ENCODE measurements at regions not wholly inside any gene's neighbourhood (a gene's known extent, or its start where the extent isn't known, plus 50 kb on each side); places are given as distances from the start of the nearest gene placed in this dataset.

GRCh38 chr15:88403351-88403791 lies 63.8 kb downstream of the MRPL46 start:
- no peak for ATAC-seq
- DNase-seq (ENCODE audit: low spot score), result no peak
- intact Hi-C loops (cut with DNase I), result no loop called here

- DNase-seq (ENCODE audit: low spot score) (no peak), ATAC-seq (no peak)
- intact Hi-C loops (cut with DNase I), result no loop called here
Measured at GRCh38 chr15:88401996-88402656, 65.1 kb downstream of the MRPL46 start.

- ATAC-seq (no peak), DNase-seq (ENCODE audit: low spot score) (no peak)
- intact Hi-C loops (cut with DNase I), result no loop called here
Measured at GRCh38 chr15:88401251-88401995, 65.8 kb downstream of the MRPL46 start.

- no peak for DNase-seq (ENCODE audit: low spot score)
- no peak for ATAC-seq
- intact Hi-C loops (cut with DNase I), result no loop called here
Measured at GRCh38 chr15:88400591-88401250, 66.5 kb downstream of the MRPL46 start.

GRCh38 chr15:88400084-88400483 lies 67.1 kb downstream of the MRPL46 start:
- intact Hi-C loops (cut with DNase I), result no loop called here
- ATAC-seq (no peak), DNase-seq (ENCODE audit: low spot score) (no peak)

- intact Hi-C loops (cut with DNase I), result no loop called here
- no peak for DNase-seq (ENCODE audit: low spot score)
Measured at GRCh38 chr15:88399021-88399685, 68.0 kb downstream of the MRPL46 start.

GRCh38 chr15:88398011-88398410 lies 69.2 kb downstream of the MRPL46 start:
- DNase-seq (ENCODE audit: low spot score), result no peak
- intact Hi-C loops (cut with DNase I), result no loop called here
- ATAC-seq, result no peak

More at GRCh38 chr15:88399021-88399685, 68.0 kb downstream of the MRPL46 start:
- no peak for ATAC-seq

GRCh38 chr15:88397506-88397905 lies 69.7 kb downstream of the MRPL46 start:
- ATAC-seq, result no peak
- DNase-seq (ENCODE audit: low spot score), result no peak

GRCh38 chr15:88395872-88396781 lies 71.1 kb downstream of the MRPL46 start:
- DNase-seq (ENCODE audit: low spot score) (no peak), ATAC-seq (no peak)
- intact Hi-C loops (cut with DNase I), result no loop called here

More at GRCh38 chr15:88397506-88397905, 69.7 kb downstream of the MRPL46 start:
- intact Hi-C loops (cut with DNase I), result no loop called here

GRCh38 chr15:88395241-88395640 lies 71.9 kb downstream of the MRPL46 start:
- no peak for DNase-seq (ENCODE audit: low spot score)
- intact Hi-C loops (cut with DNase I), result no loop called here
- ATAC-seq, result no peak

GRCh38 chr15:88394553-88395145 lies 72.5 kb downstream of the MRPL46 start:
- intact Hi-C loops (cut with DNase I), result no loop called here
- DNase-seq (ENCODE audit: low spot score) (no peak), ATAC-seq (no peak)

- DNase-seq (ENCODE audit: low spot score) (no peak), ATAC-seq (no peak)
- intact Hi-C loops (cut with DNase I), result no loop called here
Measured at GRCh38 chr15:88393719-88394519, 73.3 kb downstream of the MRPL46 start.

- ATAC-seq (no peak), DNase-seq (ENCODE audit: low spot score) (no peak)
- intact Hi-C loops (cut with DNase I), result no loop called here
Measured at GRCh38 chr15:88391700-88392099, 75.5 kb downstream of the MRPL46 start.

GRCh38 chr15:88391006-88391405 lies 76.2 kb downstream of the MRPL46 start:
- DNase-seq (ENCODE audit: low spot score) (no peak), ATAC-seq (no peak)
- intact Hi-C loops (cut with DNase I), result no loop called here

GRCh38 chr15:88390164-88390901 lies 76.9 kb downstream of the MRPL46 start:
- DNase-seq (ENCODE audit: low spot score) (no peak), ATAC-seq (no peak)
- intact Hi-C loops (cut with DNase I), result no loop called here

- ATAC-seq (no peak), DNase-seq (ENCODE audit: low spot score) (no peak)
- intact Hi-C loops (cut with DNase I), result no loop called here
Measured at GRCh38 chr15:88389120-88389519, 78.1 kb downstream of the MRPL46 start.

GRCh38 chr15:88388686-88389085 lies 78.5 kb downstream of the MRPL46 start:
- intact Hi-C loops (cut with DNase I), result no loop called here
- no peak for ATAC-seq
- DNase-seq (ENCODE audit: low spot score), result no peak

All from sciatic nerve (tissue), 2 donors.